ENCODE measurements at regions not wholly inside any gene's neighbourhood (a gene's known extent, or its start where the extent isn't known, plus 50 kb on each side); places are given as distances from the start of the nearest gene placed in this dataset.

GRCh38 chr4:186806679-186807421 is 83.2 kb upstream of the FAT1 start:
- DNase-seq (ENCODE audit: low read depth in 1 of 2, low spot score in 1 of 2), result peak in 1 of 2 experiments; percentile 21
- in situ Hi-C loops (cut with HindIII; ENCODE audit: low pct_unique_long_range_greater_than_20kb, low sequenced_read_pairs), result no loop called here
- TF ChIP-seq JUND (IDR thresholded peaks at IDR 0.05; ENCODE audit: low read depth), result peak; percentile 38; the same call in 1 of the 2 replicates

DNA sequence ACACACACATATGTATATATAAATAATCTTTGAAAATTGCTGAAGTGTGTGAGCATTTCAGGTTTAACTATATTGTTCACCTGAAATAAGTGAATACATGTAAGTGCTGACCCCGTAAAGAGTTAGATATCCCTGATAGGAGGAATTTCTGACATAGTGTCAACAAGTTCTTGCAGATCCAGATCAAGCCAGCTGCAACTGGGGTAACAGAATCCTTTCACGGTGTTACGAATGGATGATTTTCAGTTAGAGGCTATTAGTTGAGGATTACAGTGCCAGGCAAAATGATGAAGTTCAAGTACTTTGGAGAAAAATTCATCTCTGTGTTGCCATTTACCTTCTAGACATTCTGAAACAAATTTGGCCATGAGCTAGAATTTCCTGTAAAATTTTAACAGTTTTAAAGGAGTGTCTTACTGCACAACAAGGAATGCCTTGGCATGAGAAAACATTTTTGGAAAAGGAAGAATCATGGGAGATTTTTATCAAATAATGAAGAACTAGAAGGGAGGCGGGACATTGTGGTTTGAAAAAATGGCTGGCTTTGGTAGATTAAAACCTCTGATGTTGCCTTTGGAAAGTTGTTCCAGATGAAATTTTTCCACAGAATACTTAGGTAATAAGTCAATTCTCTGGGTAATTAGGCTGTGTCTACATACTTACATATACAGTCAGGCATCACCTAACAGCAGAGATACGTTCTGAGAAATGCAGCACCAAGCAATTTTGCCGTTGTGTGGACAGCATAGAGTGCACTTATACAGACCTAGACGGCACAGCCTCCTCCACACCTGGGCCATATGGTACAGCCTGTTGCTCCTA is 84.4 kb upstream of the FAT1 start:
- TF ChIP-seq JUND (IDR thresholded peaks at IDR 0.05; ENCODE audit: low read depth), result peak; percentile 32; the same call in 1 of the 2 replicates
- DNase-seq (ENCODE audit: low read depth in 1 of 2, low spot score in 1 of 2), result peak in 1 of 2 experiments; percentile 33
- in situ Hi-C loops (cut with HindIII; ENCODE audit: low pct_unique_long_range_greater_than_20kb, low sequenced_read_pairs), result no loop called here

DNA sequence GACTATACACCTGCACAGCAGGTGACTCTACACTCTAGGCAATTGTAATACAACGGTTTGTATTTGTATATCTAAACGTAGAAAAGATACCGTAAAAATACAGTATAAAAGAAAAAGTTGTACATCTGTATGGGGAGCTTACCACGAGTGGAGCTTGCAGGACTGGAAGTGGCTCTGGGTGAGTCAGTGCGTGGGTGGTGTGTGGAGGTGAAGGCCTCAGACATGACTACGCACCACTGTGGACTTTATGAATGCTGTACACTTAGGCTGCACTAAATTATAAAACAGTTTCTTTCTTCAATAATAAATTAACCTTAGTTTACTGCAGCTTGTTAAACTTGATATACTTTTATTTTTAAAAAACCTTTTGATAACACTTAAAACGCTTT is 85.0 kb upstream of the FAT1 start:
- in situ Hi-C loops (cut with HindIII; ENCODE audit: low pct_unique_long_range_greater_than_20kb, low sequenced_read_pairs), result no loop called here
- no peak for TF ChIP-seq JUND (IDR thresholded peaks at IDR 0.05; ENCODE audit: low read depth)
- no peak for DNase-seq (ENCODE audit: low read depth in 1 of 2, low spot score in 1 of 2)

DNA sequence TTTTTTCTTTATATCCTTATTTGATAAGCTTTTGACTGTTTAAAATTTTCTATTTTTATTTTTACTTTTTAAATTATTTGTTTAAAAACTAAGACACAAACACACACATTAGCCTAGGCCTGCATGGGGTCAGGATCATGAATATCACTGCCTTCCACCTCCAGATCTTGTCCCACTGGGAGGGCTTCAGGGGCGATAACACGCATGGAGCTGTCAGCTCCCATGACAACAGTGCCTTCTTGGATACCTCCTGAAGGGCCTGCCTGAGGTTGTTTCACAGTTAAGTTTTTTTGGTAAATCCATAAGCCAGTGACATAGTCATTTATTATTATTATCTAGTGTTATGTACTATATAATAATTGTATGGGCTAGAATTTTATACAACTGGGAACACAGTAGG is 85.4 kb upstream of the FAT1 start:
- in situ Hi-C loops (cut with HindIII; ENCODE audit: low pct_unique_long_range_greater_than_20kb, low sequenced_read_pairs), result no loop called here
- DNase-seq (ENCODE audit: low read depth in 1 of 2, low spot score in 1 of 2), result no peak
- TF ChIP-seq JUND (IDR thresholded peaks at IDR 0.05; ENCODE audit: low read depth), result no peak

DNA sequence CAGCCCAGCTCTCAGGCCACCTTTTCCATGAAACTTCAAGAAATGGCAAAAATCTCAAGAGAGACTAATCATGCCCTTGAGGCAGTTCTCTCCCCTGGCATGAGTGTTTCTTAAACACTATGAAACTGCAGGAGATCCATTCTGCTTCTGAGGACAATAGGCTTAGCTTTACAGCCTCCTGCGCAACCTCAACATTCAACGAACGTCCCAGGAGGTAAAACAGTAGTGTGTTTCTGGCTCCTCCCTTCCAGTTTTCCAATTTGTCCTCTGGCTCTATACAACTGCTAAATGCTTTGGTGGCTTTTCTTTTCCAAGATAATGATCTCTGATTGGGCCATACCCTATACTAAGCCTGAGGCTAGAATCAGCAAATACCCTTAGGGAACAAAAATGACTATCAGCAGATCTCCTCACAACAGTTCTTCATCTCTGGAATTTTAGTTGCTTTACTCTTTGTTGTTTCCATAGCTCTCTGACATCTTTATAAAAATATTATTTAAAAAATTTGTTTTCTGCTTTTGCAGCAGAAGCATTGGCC is 87.0 kb upstream of the FAT1 start:
- 0 out of 2 replicates have a peak, but pooled peaks have one; percentile 27 for TF ChIP-seq JUND (IDR thresholded peaks at IDR 0.05; ENCODE audit: low read depth)
- peak in 1 of 2 experiments; percentile 34 for DNase-seq (ENCODE audit: low read depth in 1 of 2, low spot score in 1 of 2)
- in situ Hi-C loops (cut with HindIII; ENCODE audit: low pct_unique_long_range_greater_than_20kb, low sequenced_read_pairs), result no loop called here

DNA sequence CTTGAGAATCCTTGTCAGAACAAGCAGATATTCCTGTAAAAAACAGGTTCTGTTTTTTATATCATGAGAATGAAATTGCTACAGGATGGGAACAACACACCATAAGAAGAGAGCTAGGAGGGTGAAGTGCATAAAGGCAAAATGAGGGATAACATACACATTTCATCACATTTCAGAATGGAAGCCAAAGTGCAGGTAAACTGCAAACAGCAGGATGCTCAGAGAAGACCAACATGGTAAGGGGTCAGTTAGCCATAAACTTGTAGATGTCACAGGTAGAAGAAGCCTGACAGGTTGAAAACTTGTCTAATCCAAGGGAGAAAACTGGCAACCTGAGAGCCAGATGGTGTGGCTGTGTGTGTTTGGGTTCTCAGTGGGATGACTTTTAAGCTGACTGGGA is 88.9 kb upstream of the FAT1 start:
- no peak for TF ChIP-seq JUND (IDR thresholded peaks at IDR 0.05; ENCODE audit: low read depth)
- in situ Hi-C loops (cut with HindIII; ENCODE audit: low pct_unique_long_range_greater_than_20kb, low sequenced_read_pairs), result no loop called here
- no peak for DNase-seq (ENCODE audit: low read depth in 1 of 2, low spot score in 1 of 2)

- in situ Hi-C loops (cut with HindIII; ENCODE audit: low pct_unique_long_range_greater_than_20kb, low sequenced_read_pairs), result no loop called here
- TF ChIP-seq JUND (IDR thresholded peaks at IDR 0.05; ENCODE audit: low read depth), result no peak
- no peak for DNase-seq (ENCODE audit: low read depth in 1 of 2, low spot score in 1 of 2)
Measured at GRCh38 chr4:186813377-186814068, 89.9 kb upstream of the FAT1 start.

GRCh38 chr4:186814535-186815070 is 90.9 kb upstream of the FAT1 start:
- no peak for DNase-seq (ENCODE audit: low read depth in 1 of 2, low spot score in 1 of 2)
- in situ Hi-C loops (cut with HindIII; ENCODE audit: low pct_unique_long_range_greater_than_20kb, low sequenced_read_pairs), result no loop called here
- no peak for TF ChIP-seq JUND (IDR thresholded peaks at IDR 0.05; ENCODE audit: low read depth)

GRCh38 chr4:186819342-186820086 is 95.9 kb upstream of the FAT1 start:
- no peak for DNase-seq (ENCODE audit: low read depth in 1 of 2, low spot score in 1 of 2)
- no peak for TF ChIP-seq JUND (IDR thresholded peaks at IDR 0.05; ENCODE audit: low read depth)
- in situ Hi-C loops (cut with HindIII; ENCODE audit: low pct_unique_long_range_greater_than_20kb, low sequenced_read_pairs), result no loop called here

DNA sequence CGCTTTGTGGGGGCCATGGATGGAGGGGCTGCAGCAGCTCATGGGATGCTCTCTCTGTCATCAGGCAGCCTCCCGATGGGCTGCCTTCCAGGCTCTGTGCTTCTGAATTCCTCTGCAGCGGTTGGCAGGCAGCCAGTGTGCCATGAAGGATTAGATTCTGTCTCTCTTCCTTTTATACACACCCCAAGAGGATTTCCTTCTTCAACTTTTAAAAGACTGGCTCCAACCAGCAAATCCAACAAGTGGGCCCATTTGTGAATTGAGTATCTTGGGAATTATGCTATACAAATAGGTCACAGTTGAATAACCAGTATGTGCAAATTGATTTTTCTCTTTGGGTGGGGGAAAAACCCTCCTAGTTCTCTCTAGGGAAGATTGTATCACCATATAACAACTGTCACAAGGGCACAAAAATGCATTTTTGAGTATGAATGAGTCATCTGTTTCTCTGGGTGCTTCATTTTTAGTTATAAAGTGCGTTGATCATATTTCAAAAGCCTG is 96.8 kb upstream of the FAT1 start:
- TF ChIP-seq JUND (IDR thresholded peaks at IDR 0.05; ENCODE audit: low read depth), result no peak
- in situ Hi-C loops (cut with HindIII; ENCODE audit: low pct_unique_long_range_greater_than_20kb, low sequenced_read_pairs), result no loop called here
- DNase-seq (ENCODE audit: low read depth in 1 of 2, low spot score in 1 of 2), result no peak

DNA sequence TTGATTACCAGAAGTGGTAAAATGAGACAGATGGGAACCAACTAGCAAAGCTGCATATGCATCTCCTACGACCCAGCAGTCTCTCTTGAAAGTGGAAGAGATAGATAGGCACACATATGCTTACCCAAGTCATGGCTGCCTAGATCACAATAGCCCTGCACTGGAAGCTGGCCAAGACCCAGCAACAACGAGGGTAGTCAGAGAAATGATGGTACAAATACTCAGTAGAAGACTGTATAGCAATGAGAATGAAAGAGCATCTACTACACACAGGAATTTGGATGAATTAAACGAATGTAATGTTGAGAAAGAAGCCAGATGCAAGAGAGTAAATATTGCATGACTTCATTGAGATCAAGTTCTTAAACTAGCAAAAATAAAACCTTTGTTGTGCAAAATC is 100.3 kb upstream of the FAT1 start:
- DNase-seq (ENCODE audit: low read depth in 1 of 2, low spot score in 1 of 2), result no peak
- in situ Hi-C loops (cut with HindIII; ENCODE audit: low pct_unique_long_range_greater_than_20kb, low sequenced_read_pairs), result no loop called here
- TF ChIP-seq JUND (IDR thresholded peaks at IDR 0.05; ENCODE audit: low read depth), result no peak
